SK-N-SH (cell line): ENCODE measurements at regions not wholly inside any gene's neighbourhood (a gene's known extent, or its start where the extent isn't known, plus 50 kb on each side); places are given as distances from the start of the nearest gene placed in this dataset.

Experiments
- CTCF ChIA-PET: fragments of 300-600, 350-600 bp; formaldehyde crosslinking; extraction: SDS; loops from one replicate; lab custom pipeline; 2021; lab: Yijun Ruan, JAX
- POLR2A ChIA-PET: fragments of 350-600 bp; sonication (Branson Sonifier 250); formaldehyde crosslinking; extraction: SDS; loops from one replicate; lab custom pipeline; 2020; ENCODE audit warnings: antibody characterized with exemption, inconsistent platforms; lab: Yijun Ruan, JAX
- DNase-seq: peaks from one replicate; pipeline ENCODE4 v3.0.0; 2012
- H2AFZ ChIP-seq: fragments of 200-600 bp; sonication (generic); 2 replicates; pipeline ENCODE4 v1.8.1; 2016; ENCODE audit warnings: antibody characterized with exemption, mild to moderate bottlenecking, low read depth
- H3F3A ChIP-seq: fragments of 200-600 bp; sonication (generic); replicated peaks from 2 replicates; pipeline ENCODE3; 2016; ENCODE audit warnings: antibody characterized with exemption, mild to moderate bottlenecking; ENCODE audit not compliant: insufficient read depth
- H3K27ac ChIP-seq, 2 experiments: fragments of 200-500 bp in 1 of 2; fragments of 200-600 bp in 1 of 2; sonication (Bioruptor generic) in 1 of 2; sonication (generic), shearing (Covaris generic) in 1 of 2; 2 replicates each; pipeline versions ENCODE4 v1.5.1 to v1.6.1; 2014 to 2016; ENCODE audit warnings: low read depth in 2 of 2, inconsistent platforms in 1 of 2, low read length in 1 of 2, mild to moderate bottlenecking in 1 of 2, mixed read lengths in 1 of 2
- H3K27me3 ChIP-seq: fragments of 200-600 bp; sonication (generic), shearing (Covaris generic); 2 replicates; pipeline ENCODE4 v1.6.1; 2016; ENCODE audit warnings: mixed run types; ENCODE audit not compliant: insufficient read depth
- H3K36me3 ChIP-seq, 2 experiments: fragments of 200-500 bp in 1 of 2; fragments of 200-600 bp in 1 of 2; sonication (Bioruptor generic) in 1 of 2; sonication (generic) in 1 of 2; replicated peaks in 1 of 2; 2 replicates each; pipeline versions ENCODE3 to v1.5.1; 2014 to 2016; ENCODE audit warnings: low read length in 1 of 2, mild to moderate bottlenecking in 1 of 2; ENCODE audit not compliant: insufficient read depth in 2 of 2, control insufficient read depth in 1 of 2
- H3K4me1 ChIP-seq, 2 experiments: fragments of 200-500 bp in 1 of 2; fragments of 200-600 bp in 1 of 2; sonication (Bioruptor generic) in 1 of 2; sonication (generic), shearing (Covaris generic) in 1 of 2; 2 replicates each; pipeline versions ENCODE4 v1.5.1 to v1.6.1; 2014 to 2016; ENCODE audit warnings: low read depth in 1 of 2, low read length in 1 of 2, mixed run types in 1 of 2; ENCODE audit not compliant: insufficient read depth in 2 of 2, control insufficient read depth in 1 of 2
- H3K4me2 ChIP-seq: fragments of 200-600 bp; sonication (generic), shearing (Covaris generic); 2 replicates; pipeline ENCODE4 v1.6.1; 2017; ENCODE audit warnings: mixed run types
- H3K4me3 ChIP-seq, 2 experiments: fragments of 200-500 bp in 1 of 2; fragments of 200-600 bp in 1 of 2; sonication (Bioruptor generic) in 1 of 2; sonication (generic), shearing (Covaris generic) in 1 of 2; 2 replicates each; pipeline versions ENCODE4 v1.5.1 to v1.8.1; 2014 to 2016; ENCODE audit warnings: low read depth in 2 of 2, inconsistent platforms in 1 of 2, low read length in 1 of 2, mild to moderate bottlenecking in 1 of 2, mixed read lengths in 1 of 2, moderate library complexity in 1 of 2
- H3K79me2 ChIP-seq: fragments of 200-600 bp; sonication (generic); 2 replicates; pipeline ENCODE4 v1.8.1; 2017; ENCODE audit warnings: mild to moderate bottlenecking; ENCODE audit not compliant: insufficient read depth
- H3K9ac ChIP-seq: fragments of 200-600 bp; sonication (generic); 2 replicates; pipeline ENCODE4 v1.6.1; 2017; ENCODE audit warnings: mixed run types
- H3K9me2 ChIP-seq: fragments of 200-600 bp; sonication (generic); 2 replicates; pipeline ENCODE4 v1.6.1; 2017; ENCODE audit warnings: mixed run types
- H3K9me3 ChIP-seq: fragments of 200-600 bp; sonication (generic); 2 replicates; pipeline ENCODE4 v1.6.1; 2017; ENCODE audit warnings: mixed run types, mild to moderate bottlenecking, moderate library complexity
- H4K20me1 ChIP-seq: fragments of 200-600 bp; sonication (generic); 2 replicates; pipeline ENCODE4 v1.6.1; 2017; ENCODE audit warnings: mild to moderate bottlenecking, mixed run types; ENCODE audit not compliant: insufficient read depth
- EP300 ChIP-seq, 2 experiments: IDR thresholded peaks; 2 replicates each; pipeline versions ENCODE4 v1.4.0 to v1.6.1; 2012; ENCODE audit warnings: borderline replicate concordance in 1 of 2, low read depth in 1 of 2, low read length in 1 of 2
- FOXJ3 ChIP-seq: sonication (generic); formaldehyde crosslinking; IDR thresholded peaks from 2 replicates; pipeline ENCODE4 v1.5.1; 2020; ENCODE audit warnings: mild to moderate bottlenecking, missing genetic modification reagents
- FOXM1 ChIP-seq: IDR thresholded peaks from 2 replicates; pipeline ENCODE4 v1.4.0; 2012; ENCODE audit warnings: low read depth, mild to moderate bottlenecking
- GATA2 ChIP-seq: sonication (generic); formaldehyde crosslinking; IDR thresholded peaks from 2 replicates; pipeline ENCODE4 v1.5.0; 2020; ENCODE audit warnings: mild to moderate bottlenecking, missing genetic modification reagents
- MEF2A ChIP-seq: IDR thresholded peaks from 2 replicates; pipeline ENCODE4 v1.4.0; 2012; ENCODE audit warnings: low read depth, borderline replicate concordance
- PBX3 ChIP-seq: IDR thresholded peaks from 2 replicates; pipeline ENCODE4; 2012
- POLR2AphosphoS5 ChIP-seq: IDR thresholded peaks from 2 replicates; pipeline ENCODE4 v1.6.1; 2012; ENCODE audit warnings: low read depth, low read length
- RAD21 ChIP-seq: IDR thresholded peaks from 2 replicates; pipeline ENCODE4 v1.6.1; 2012; ENCODE audit warnings: mild to moderate bottlenecking, low read length
- USF1 ChIP-seq: IDR thresholded peaks from 2 replicates; pipeline ENCODE4 v1.4.0; 2012; ENCODE audit warnings: low read depth, borderline replicate concordance
- WGBS: methylation state at CpG from one replicate; pipeline ENCODE4 v1.1.6; 2017; ENCODE audit warnings: low lambda C conversion rate; 5-methylcytosine and 5-hydroxymethylcytosine counted together
- TF ChIP-seq, protein P1 (sequence below): fragments of 200-600 bp; sonication (generic); IDR thresholded peaks from 2 replicates; pipeline ENCODE4 v1.6.1; 2017; ENCODE audit warnings: antibody characterized with exemption, mild to moderate bottlenecking, moderate library complexity

- no peaks in the 10 kb centered on the region; a peak in 1 of 4 replicates for H3K4me1 ChIP-seq
- no peaks in the 10 kb centered on the region for H3K36me3 ChIP-seq
- no peak overlapping the region for H3K9ac ChIP-seq
- WGBS = 17% methylated on average over 4 of the region's 4 CpGs
- CTCF ChIA-PET = no interaction called here
- no peaks in the 10 kb centered on the region for H3K79me2 ChIP-seq
- H3F3A ChIP-seq = no peaks in the 10 kb centered on the region
- no peak overlapping the region for H3K27ac ChIP-seq
- DNase-seq = no peak
- POLR2A ChIA-PET = no interaction called here
- H3K4me2 ChIP-seq = no peak overlapping the region
- TF ChIP-seq POLR2AphosphoS5 (no peak), FOXJ3 (CRISPR knock-in tag) (no peak), EP300 (IDR thresholded peaks at IDR 0.05; ENCODE audit: borderline replicate concordance in 1 of 2, low read depth in 1 of 2, low read length in 1 of 2) (no peak), FOXM1 (no peak), MEF2A (no peak)
- no peaks in the 10 kb centered on the region for H4K20me1 ChIP-seq
- H3K9me3 ChIP-seq = no peaks in the 10 kb centered on the region
- no peak overlapping the region for H3K4me3 ChIP-seq
- H3K9me2 ChIP-seq = no peaks in the 10 kb centered on the region
- no peaks in the 10 kb centered on the region for H3K27me3 ChIP-seq
- no peak overlapping the region for H2AFZ ChIP-seq
Measured at GRCh38 chr6:93040375-93040774, 379.0 kb downstream of the EPHA7 start.

- ChIA-PET POLR2A (no interaction called here), CTCF (interaction anchor here (0.6 to 1.5 kb wide), 3 partner anchors 43 to 388 kb away, joined by 3 to 5 read pairs (median 3); partner anchors contain the start of gene EPHA7)
- Histone ChIP-seq H3K9me2 (no peaks in the 10 kb centered on the region), H3F3A (no peaks in the 10 kb centered on the region), H3K4me1 (no peaks in the 10 kb centered on the region; a peak in 1 of 4 replicates), H3K4me2 (no peak overlapping the region), H3K27me3 (no peaks in the 10 kb centered on the region), H3K79me2 (no peaks in the 10 kb centered on the region), H3K4me3 (no peak overlapping the region), H3K36me3 (no peaks in the 10 kb centered on the region), H2AFZ (no peak overlapping the region), H3K9me3 (no peaks in the 10 kb centered on the region), H3K9ac (no peak overlapping the region), H4K20me1 (no peaks in the 10 kb centered on the region), H3K27ac (no peak overlapping the region)
- TF ChIP-seq, protein P1, sequence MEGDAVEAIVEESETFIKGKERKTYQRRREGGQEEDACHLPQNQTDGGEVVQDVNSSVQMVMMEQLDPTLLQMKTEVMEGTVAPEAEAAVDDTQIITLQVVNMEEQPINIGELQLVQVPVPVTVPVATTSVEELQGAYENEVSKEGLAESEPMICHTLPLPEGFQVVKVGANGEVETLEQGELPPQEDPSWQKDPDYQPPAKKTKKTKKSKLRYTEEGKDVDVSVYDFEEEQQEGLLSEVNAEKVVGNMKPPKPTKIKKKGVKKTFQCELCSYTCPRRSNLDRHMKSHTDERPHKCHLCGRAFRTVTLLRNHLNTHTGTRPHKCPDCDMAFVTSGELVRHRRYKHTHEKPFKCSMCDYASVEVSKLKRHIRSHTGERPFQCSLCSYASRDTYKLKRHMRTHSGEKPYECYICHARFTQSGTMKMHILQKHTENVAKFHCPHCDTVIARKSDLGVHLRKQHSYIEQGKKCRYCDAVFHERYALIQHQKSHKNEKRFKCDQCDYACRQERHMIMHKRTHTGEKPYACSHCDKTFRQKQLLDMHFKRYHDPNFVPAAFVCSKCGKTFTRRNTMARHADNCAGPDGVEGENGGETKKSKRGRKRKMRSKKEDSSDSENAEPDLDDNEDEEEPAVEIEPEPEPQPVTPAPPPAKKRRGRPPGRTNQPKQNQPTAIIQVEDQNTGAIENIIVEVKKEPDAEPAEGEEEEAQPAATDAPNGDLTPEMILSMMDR = peak; percentile 26
- TF ChIP-seq USF1 (no peak), RAD21 (peak; percentile 36)
- 25% methylated on average over 1 of the region's 1 CpG for WGBS
- DNase-seq = no peak
Measured at GRCh38 chr6:93036835-93037234, 382.5 kb downstream of the EPHA7 start.

DNA sequence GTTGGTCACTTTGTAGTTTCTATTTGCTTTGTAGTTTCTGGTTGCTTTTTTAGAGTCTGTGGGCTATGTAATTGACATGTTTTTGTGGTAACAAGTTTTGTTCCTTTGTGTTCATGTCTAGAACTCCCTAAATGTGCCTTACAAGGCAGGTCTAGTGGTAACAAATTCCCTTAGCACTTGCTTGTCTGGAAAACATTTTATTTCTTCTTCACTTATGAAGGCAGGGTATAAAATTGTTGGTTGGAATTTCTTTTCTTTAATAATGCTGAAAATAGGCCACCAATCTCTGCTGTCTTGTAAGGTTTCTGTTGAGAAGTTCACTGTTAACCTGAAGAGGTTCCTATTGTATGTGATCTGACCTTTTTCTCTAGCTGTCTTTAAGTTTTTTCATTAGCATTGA is 383.6 kb downstream of the EPHA7 start:
- no peaks in the 10 kb centered on the region for H3F3A ChIP-seq
- H3K9me3 ChIP-seq = no peaks in the 10 kb centered on the region
- POLR2A ChIA-PET = no interaction called here
- CTCF ChIA-PET = interaction anchor here (1.5 kb wide), 1 partner anchor 383 kb away, joined by 5 read pairs; the partner anchor contains the start of gene EPHA7
- DNase-seq = no peak
- no peaks in the 10 kb centered on the region for H3K27me3 ChIP-seq
- no peaks in the 10 kb centered on the region for H3K79me2 ChIP-seq
- no peaks in the 10 kb centered on the region; a peak in 1 of 4 replicates for H3K4me1 ChIP-seq
- no peaks in the 10 kb centered on the region for H4K20me1 ChIP-seq
- no peaks in the 10 kb centered on the region for H3K36me3 ChIP-seq
- no peak overlapping the region for H3K27ac ChIP-seq
- no peak for TF ChIP-seq GATA2
- TF ChIP-seq PBX3 = no peak
- no peak overlapping the region for H3K4me2 ChIP-seq
- no peak overlapping the region for H3K4me3 ChIP-seq
- H3K9ac ChIP-seq = no peak overlapping the region
- H2AFZ ChIP-seq = no peak overlapping the region
- H3K9me2 ChIP-seq = no peaks in the 10 kb centered on the region
